Endothelial cell of umbilical vein (primary cell): ENCODE measurements at regions not wholly inside any gene's neighbourhood (a gene's known extent, or its start where the extent isn't known, plus 50 kb on each side); places are given as distances from the start of the nearest gene placed in this dataset.

Source experiments
- BruUV-seq: library from RNA; stranded (reverse); fragments of 400-500 nt; replicated peaks from 2 replicates; lab custom pipeline; 2021; lab: Mats Ljungman, UMichigan
- CTCF ChIA-PET: fragments of 300-600, 350-600 bp; sonication (Branson Sonifier 250); formaldehyde crosslinking; loops from one replicate; lab custom pipeline; 2021; ENCODE audit warnings: antibody characterized with exemption, inconsistent platforms; lab: Charles Lee
- POLR2A ChIA-PET: fragments of 300-600, 350-600 bp; sonication (Branson Sonifier 250); formaldehyde crosslinking; loops from one replicate; lab custom pipeline; 2021; ENCODE audit warnings: antibody characterized with exemption, inconsistent platforms; lab: Charles Lee
- DNase-seq: peaks from one replicate; pipeline ENCODE4 v3.0.0-alpha.2; 2011; ENCODE audit warnings: low read depth, low spot score
- FAIRE-seq: peaks from 2 replicates; lab custom pipeline; 2011; peaks lifted over from hg19 to GRCh38; lab: Jason Lieb, UNC
- H2AFZ ChIP-seq: 2 replicates; pipeline ENCODE4 v1.6.0; 2012; ENCODE audit warnings: low read depth, low read length, control low read depth, inconsistent platforms
- H3K27ac ChIP-seq: 2 replicates; pipeline ENCODE4 v1.5.1; 2011; ENCODE audit warnings: low read depth, mild to moderate bottlenecking, control low read depth, low read length, moderate library complexity; ENCODE audit not compliant: insufficient read depth
- H3K27me3 ChIP-seq, 2 experiments: 2 replicates each; pipeline versions ENCODE4 v1.6.0 to v1.6.1; 2011; ENCODE audit warnings: low read length in 2 of 2, mixed read lengths in 1 of 2; ENCODE audit not compliant: control insufficient read depth in 2 of 2, insufficient read depth in 2 of 2
- H3K36me3 ChIP-seq, 2 experiments: 2 replicates in 1 of 2; 3 replicates in 1 of 2; pipeline ENCODE4 v1.5.1; 2011; ENCODE audit warnings: low read length in 2 of 2, mild to moderate bottlenecking in 1 of 2, moderate library complexity in 1 of 2; ENCODE audit not compliant: control insufficient read depth in 2 of 2, insufficient read depth in 2 of 2; ENCODE audit errors: extremely low read depth in 1 of 2
- H3K4me1 ChIP-seq: 3 replicates; pipeline ENCODE4 v1.5.1; 2011; ENCODE audit warnings: mild to moderate bottlenecking, low read length; ENCODE audit not compliant: control insufficient read depth, insufficient read depth; ENCODE audit errors: extremely low read depth
- H3K4me2 ChIP-seq: 2 replicates; pipeline ENCODE4 v1.6.1; 2011; ENCODE audit warnings: low read length, control low read depth, mixed read lengths; ENCODE audit not compliant: insufficient read depth
- H3K4me3 ChIP-seq, 3 experiments: fragments of 200-600 bp in 1 of 3; sonication (generic), shearing (Covaris generic) in 1 of 3; replicated peaks in 1 of 3; 2 replicates each; pipeline ENCODE4 v1.5.1; 2011 to 2016; ENCODE audit warnings: control low read depth in 3 of 3, low read length in 3 of 3, mild to moderate bottlenecking in 2 of 3, inconsistent platforms in 1 of 3, low read depth in 1 of 3, moderate library complexity in 1 of 3; ENCODE audit not compliant: insufficient read depth in 1 of 3
- H3K79me2 ChIP-seq: 2 replicates; pipeline ENCODE4 v1.6.0; 2012; ENCODE audit warnings: low read length, inconsistent platforms; ENCODE audit not compliant: control insufficient read depth, insufficient read depth
- H3K9ac ChIP-seq: replicated peaks from 2 replicates; pipeline ENCODE3; 2011; ENCODE audit warnings: low read length, control low read depth; ENCODE audit not compliant: insufficient read depth; ENCODE audit errors: extremely low read depth
- H3K9me1 ChIP-seq: replicated peaks from 3 replicates; pipeline ENCODE4 v1.6.0; 2011; ENCODE audit warnings: mild to moderate bottlenecking, low read length; ENCODE audit not compliant: control insufficient read depth, insufficient read depth; ENCODE audit errors: extremely low read depth
- H3K9me3 ChIP-seq: replicated peaks from 2 replicates; pipeline ENCODE4 v1.5.1; 2012; ENCODE audit warnings: low read length, inconsistent platforms; ENCODE audit not compliant: control insufficient read depth, insufficient read depth
- H4K20me1 ChIP-seq: replicated peaks from 2 replicates; pipeline ENCODE3; 2011; ENCODE audit warnings: mild to moderate bottlenecking, low read length; ENCODE audit not compliant: control insufficient read depth, insufficient read depth; ENCODE audit errors: extremely low read depth
- CTCF ChIP-seq, 2 donors: IDR thresholded peaks; 1 replicate in 1 of 2; 2 replicates in 1 of 2; pipeline ENCODE4 v1.5.1; 2011; ENCODE audit warnings: low read length in 2 of 2, mild to moderate bottlenecking in 2 of 2, moderate library complexity in 2 of 2, control low read depth in 1 of 2, inconsistent platforms in 1 of 2, low read depth in 1 of 2; ENCODE audit not compliant: insufficient read depth in 1 of 2; ENCODE audit errors: extremely low read depth in 1 of 2
- EZH2 ChIP-seq: IDR thresholded peaks from 2 replicates; pipeline ENCODE4 v1.6.1; 2012; ENCODE audit warnings: borderline replicate concordance, low read depth, mild to moderate bottlenecking, moderate library complexity, low read length, inconsistent platforms; ENCODE audit not compliant: severe bottlenecking
- FOS ChIP-seq: IDR thresholded peaks from 2 replicates; pipeline ENCODE4 v1.6.1; 2011; ENCODE audit warnings: mild to moderate bottlenecking, low read length, moderate library complexity, borderline replicate concordance; ENCODE audit not compliant: insufficient read depth
- GATA2 ChIP-seq: IDR thresholded peaks from 2 replicates; pipeline ENCODE4 v1.7.0; 2011; ENCODE audit warnings: low read depth, mild to moderate bottlenecking, moderate library complexity, mixed read lengths, low read length; ENCODE audit not compliant: insufficient read length, insufficient read depth
- JUN ChIP-seq: IDR thresholded peaks from 2 replicates; pipeline ENCODE4 v1.6.1; 2011; ENCODE audit warnings: borderline replicate concordance, low read depth; ENCODE audit not compliant: insufficient read length, insufficient read depth
- MYC ChIP-seq: IDR thresholded peaks from one replicate; pipeline ENCODE4 v1.6.1; 2011; ENCODE audit warnings: mild to moderate bottlenecking, low read depth, low read length
- POLR2A ChIP-seq: IDR thresholded peaks from 2 replicates; pipeline ENCODE4 v1.6.1; 2012; ENCODE audit warnings: low read depth, mild to moderate bottlenecking, control low read depth, low read length
- POLR2AphosphoS5 ChIP-seq: IDR thresholded peaks from 2 replicates; pipeline ENCODE4 v1.6.1; 2012; ENCODE audit warnings: low read depth, mild to moderate bottlenecking, control low read depth, low read length, moderate library complexity; ENCODE audit not compliant: insufficient read depth
- dilution Hi-C: fragments of 300-500 bp; cut with MboI; formaldehyde crosslinking; loops from one replicate; pipeline ENCODE4 v1.15.0; 2019; ENCODE audit warnings: low sequenced_read_pairs; ENCODE audit not compliant: extremely low pct_ligation_motif_present
- intact Hi-C: fragments of 100-400 bp; cut with micrococcal nuclease; formaldehyde crosslinking; loops from one replicate; pipeline ENCODE4 v1.10.0; 2022
- TF ChIP-seq, protein P1 (sequence below): IDR thresholded peaks from 2 replicates; pipeline ENCODE4 v1.6.1; 2011; ENCODE audit not compliant: insufficient read depth, insufficient read length

GRCh38 chr11:92867913-92868619 lies 101.4 kb upstream of the MTNR1B start:
- TF ChIP-seq CTCF (IDR thresholded peaks at IDR 0.05; ENCODE audit: extremely low read depth in 1 of 2, insufficient read depth in 1 of 2, low read depth in 1 of 2, low read length in 2 of 2) (no peak), POLR2AphosphoS5 (no peak), FOS (no peak), JUN (no peak), MYC (no peak), GATA2 (no peak), EZH2 (no peak), POLR2A (no peak)
- TF ChIP-seq, protein P1, sequence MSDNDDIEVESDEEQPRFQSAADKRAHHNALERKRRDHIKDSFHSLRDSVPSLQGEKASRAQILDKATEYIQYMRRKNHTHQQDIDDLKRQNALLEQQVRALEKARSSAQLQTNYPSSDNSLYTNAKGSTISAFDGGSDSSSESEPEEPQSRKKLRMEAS, result no peak

More at GRCh38 chr11:92867913-92868619, 101.4 kb upstream of the MTNR1B start:
- Histone ChIP-seq H3K27ac (no peak overlapping the region), H3K9me3 (no peaks in the 10 kb centered on the region), H3K4me1 (no peaks in the 10 kb centered on the region), H2AFZ (no peak overlapping the region), H3K9ac (no peak overlapping the region), H3K79me2 (no peaks in the 10 kb centered on the region), H4K20me1 (no peaks in the 10 kb centered on the region), H3K36me3 (no peaks in the 10 kb centered on the region), H3K9me1 (no peaks in the 10 kb centered on the region), H3K27me3 (no peaks in the 10 kb centered on the region), H3K4me3 (no peak overlapping the region), H3K4me2 (no peak overlapping the region)
- dilution Hi-C loops, result no loop called here
- no peak for FAIRE-seq
- no peak for DNase-seq
- CTCF ChIA-PET, result no interaction called here
- intact Hi-C loops, result no loop called here
- no TSS peak for BruUV-seq
- POLR2A ChIA-PET, result no interaction called here
